Endothelial cell of umbilical vein (primary cell): ENCODE measurements at regions not wholly inside any gene's neighbourhood (a gene's known extent, or its start where the extent isn't known, plus 50 kb on each side); places are given as distances from the start of the nearest gene placed in this dataset.

Source experiments
- BruUV-seq: library from RNA; stranded (reverse); fragments of 400-500 nt; replicated peaks from 2 replicates; lab custom pipeline; 2021; lab: Mats Ljungman, UMichigan
- CTCF ChIA-PET: fragments of 300-600, 350-600 bp; sonication (Branson Sonifier 250); formaldehyde crosslinking; loops from one replicate; lab custom pipeline; 2021; ENCODE audit warnings: antibody characterized with exemption, inconsistent platforms; lab: Charles Lee
- POLR2A ChIA-PET: fragments of 300-600, 350-600 bp; sonication (Branson Sonifier 250); formaldehyde crosslinking; loops from one replicate; lab custom pipeline; 2021; ENCODE audit warnings: antibody characterized with exemption, inconsistent platforms; lab: Charles Lee
- DNase-seq: peaks from one replicate; pipeline ENCODE4 v3.0.0-alpha.2; 2011; ENCODE audit warnings: low read depth, low spot score
- FAIRE-seq: peaks from 2 replicates; lab custom pipeline; 2011; peaks lifted over from hg19 to GRCh38; lab: Jason Lieb, UNC
- H2AFZ ChIP-seq: 2 replicates; pipeline ENCODE4 v1.6.0; 2012; ENCODE audit warnings: low read depth, low read length, control low read depth, inconsistent platforms
- H3K27ac ChIP-seq: 2 replicates; pipeline ENCODE4 v1.5.1; 2011; ENCODE audit warnings: low read depth, mild to moderate bottlenecking, control low read depth, low read length, moderate library complexity; ENCODE audit not compliant: insufficient read depth
- H3K27me3 ChIP-seq, 2 experiments: 2 replicates each; pipeline versions ENCODE4 v1.6.0 to v1.6.1; 2011; ENCODE audit warnings: low read length in 2 of 2, mixed read lengths in 1 of 2; ENCODE audit not compliant: control insufficient read depth in 2 of 2, insufficient read depth in 2 of 2
- H3K36me3 ChIP-seq, 2 experiments: 2 replicates in 1 of 2; 3 replicates in 1 of 2; pipeline ENCODE4 v1.5.1; 2011; ENCODE audit warnings: low read length in 2 of 2, mild to moderate bottlenecking in 1 of 2, moderate library complexity in 1 of 2; ENCODE audit not compliant: control insufficient read depth in 2 of 2, insufficient read depth in 2 of 2; ENCODE audit errors: extremely low read depth in 1 of 2
- H3K4me1 ChIP-seq: 3 replicates; pipeline ENCODE4 v1.5.1; 2011; ENCODE audit warnings: mild to moderate bottlenecking, low read length; ENCODE audit not compliant: control insufficient read depth, insufficient read depth; ENCODE audit errors: extremely low read depth
- H3K4me2 ChIP-seq: 2 replicates; pipeline ENCODE4 v1.6.1; 2011; ENCODE audit warnings: low read length, control low read depth, mixed read lengths; ENCODE audit not compliant: insufficient read depth
- H3K4me3 ChIP-seq, 3 experiments: fragments of 200-600 bp in 1 of 3; sonication (generic), shearing (Covaris generic) in 1 of 3; replicated peaks in 1 of 3; 2 replicates each; pipeline ENCODE4 v1.5.1; 2011 to 2016; ENCODE audit warnings: control low read depth in 3 of 3, low read length in 3 of 3, mild to moderate bottlenecking in 2 of 3, inconsistent platforms in 1 of 3, low read depth in 1 of 3, moderate library complexity in 1 of 3; ENCODE audit not compliant: insufficient read depth in 1 of 3
- H3K79me2 ChIP-seq: 2 replicates; pipeline ENCODE4 v1.6.0; 2012; ENCODE audit warnings: low read length, inconsistent platforms; ENCODE audit not compliant: control insufficient read depth, insufficient read depth
- H3K9ac ChIP-seq: replicated peaks from 2 replicates; pipeline ENCODE3; 2011; ENCODE audit warnings: low read length, control low read depth; ENCODE audit not compliant: insufficient read depth; ENCODE audit errors: extremely low read depth
- H3K9me1 ChIP-seq: replicated peaks from 3 replicates; pipeline ENCODE4 v1.6.0; 2011; ENCODE audit warnings: mild to moderate bottlenecking, low read length; ENCODE audit not compliant: control insufficient read depth, insufficient read depth; ENCODE audit errors: extremely low read depth
- H3K9me3 ChIP-seq: replicated peaks from 2 replicates; pipeline ENCODE4 v1.5.1; 2012; ENCODE audit warnings: low read length, inconsistent platforms; ENCODE audit not compliant: control insufficient read depth, insufficient read depth
- H4K20me1 ChIP-seq: replicated peaks from 2 replicates; pipeline ENCODE3; 2011; ENCODE audit warnings: mild to moderate bottlenecking, low read length; ENCODE audit not compliant: control insufficient read depth, insufficient read depth; ENCODE audit errors: extremely low read depth
- EZH2 ChIP-seq: IDR thresholded peaks from 2 replicates; pipeline ENCODE4 v1.6.1; 2012; ENCODE audit warnings: borderline replicate concordance, low read depth, mild to moderate bottlenecking, moderate library complexity, low read length, inconsistent platforms; ENCODE audit not compliant: severe bottlenecking
- FOS ChIP-seq: IDR thresholded peaks from 2 replicates; pipeline ENCODE4 v1.6.1; 2011; ENCODE audit warnings: mild to moderate bottlenecking, low read length, moderate library complexity, borderline replicate concordance; ENCODE audit not compliant: insufficient read depth
- GATA2 ChIP-seq: IDR thresholded peaks from 2 replicates; pipeline ENCODE4 v1.7.0; 2011; ENCODE audit warnings: low read depth, mild to moderate bottlenecking, moderate library complexity, mixed read lengths, low read length; ENCODE audit not compliant: insufficient read length, insufficient read depth
- JUN ChIP-seq: IDR thresholded peaks from 2 replicates; pipeline ENCODE4 v1.6.1; 2011; ENCODE audit warnings: borderline replicate concordance, low read depth; ENCODE audit not compliant: insufficient read length, insufficient read depth
- MYC ChIP-seq: IDR thresholded peaks from one replicate; pipeline ENCODE4 v1.6.1; 2011; ENCODE audit warnings: mild to moderate bottlenecking, low read depth, low read length
- POLR2A ChIP-seq: IDR thresholded peaks from 2 replicates; pipeline ENCODE4 v1.6.1; 2012; ENCODE audit warnings: low read depth, mild to moderate bottlenecking, control low read depth, low read length
- POLR2AphosphoS5 ChIP-seq: IDR thresholded peaks from 2 replicates; pipeline ENCODE4 v1.6.1; 2012; ENCODE audit warnings: low read depth, mild to moderate bottlenecking, control low read depth, low read length, moderate library complexity; ENCODE audit not compliant: insufficient read depth
- dilution Hi-C: fragments of 300-500 bp; cut with MboI; formaldehyde crosslinking; loops from one replicate; pipeline ENCODE4 v1.15.0; 2019; ENCODE audit warnings: low sequenced_read_pairs; ENCODE audit not compliant: extremely low pct_ligation_motif_present
- intact Hi-C: fragments of 100-400 bp; cut with micrococcal nuclease; formaldehyde crosslinking; loops from one replicate; pipeline ENCODE4 v1.10.0; 2022
- TF ChIP-seq, protein P1 (sequence below), 2 donors: IDR thresholded peaks; 1 replicate in 1 of 2; 2 replicates in 1 of 2; pipeline ENCODE4 v1.5.1; 2011; ENCODE audit warnings: low read length in 2 of 2, mild to moderate bottlenecking in 2 of 2, moderate library complexity in 2 of 2, control low read depth in 1 of 2, inconsistent platforms in 1 of 2, low read depth in 1 of 2; ENCODE audit not compliant: insufficient read depth in 1 of 2; ENCODE audit errors: extremely low read depth in 1 of 2
- TF ChIP-seq, protein P2 (sequence below): IDR thresholded peaks from 2 replicates; pipeline ENCODE4 v1.6.1; 2011; ENCODE audit not compliant: insufficient read depth, insufficient read length

DNA sequence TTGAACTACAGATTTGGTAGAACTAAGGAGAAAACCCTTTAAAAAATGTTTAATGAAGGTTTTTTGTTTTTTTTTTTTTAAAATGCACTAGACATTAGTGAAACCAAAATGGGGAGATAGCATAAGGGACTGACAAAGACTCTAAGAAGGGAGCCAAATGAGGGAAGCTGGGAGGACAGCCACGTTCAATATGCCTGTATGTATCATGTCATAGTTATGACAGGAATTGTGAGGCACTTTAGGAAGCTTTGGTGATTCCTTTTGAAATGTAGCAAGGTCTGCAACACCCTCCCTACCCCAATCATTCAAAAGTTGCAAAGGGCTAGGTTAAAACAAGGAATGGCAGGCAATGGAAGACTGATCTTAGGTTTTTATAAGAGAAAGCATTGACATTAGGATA is 526.0 kb downstream of the TLL1 start:
- CTCF ChIA-PET = no interaction called here
- H2AFZ ChIP-seq = no peak overlapping the region

More for the DNA sequence above, 526.0 kb downstream of the TLL1 start:
- POLR2A ChIA-PET = no interaction called here
- no peaks in the 10 kb centered on the region for H3K79me2 ChIP-seq
- H3K9me1 ChIP-seq = no peaks in the 10 kb centered on the region
- DNase-seq (no peak), FAIRE-seq (no peak)
- no peaks in the 10 kb centered on the region for H4K20me1 ChIP-seq
- H3K36me3 ChIP-seq = no peaks in the 10 kb centered on the region
- H3K4me2 ChIP-seq = no peak overlapping the region
- no peaks in the 10 kb centered on the region for H3K4me1 ChIP-seq
- no TSS peak for BruUV-seq
- intact Hi-C loops (no loop called here), dilution Hi-C loops (no loop called here)
- TF ChIP-seq MYC (no peak), POLR2A (no peak), GATA2 (no peak), JUN (no peak), FOS (no peak), EZH2 (no peak), POLR2AphosphoS5 (no peak)
- TF ChIP-seq, protein P1, sequence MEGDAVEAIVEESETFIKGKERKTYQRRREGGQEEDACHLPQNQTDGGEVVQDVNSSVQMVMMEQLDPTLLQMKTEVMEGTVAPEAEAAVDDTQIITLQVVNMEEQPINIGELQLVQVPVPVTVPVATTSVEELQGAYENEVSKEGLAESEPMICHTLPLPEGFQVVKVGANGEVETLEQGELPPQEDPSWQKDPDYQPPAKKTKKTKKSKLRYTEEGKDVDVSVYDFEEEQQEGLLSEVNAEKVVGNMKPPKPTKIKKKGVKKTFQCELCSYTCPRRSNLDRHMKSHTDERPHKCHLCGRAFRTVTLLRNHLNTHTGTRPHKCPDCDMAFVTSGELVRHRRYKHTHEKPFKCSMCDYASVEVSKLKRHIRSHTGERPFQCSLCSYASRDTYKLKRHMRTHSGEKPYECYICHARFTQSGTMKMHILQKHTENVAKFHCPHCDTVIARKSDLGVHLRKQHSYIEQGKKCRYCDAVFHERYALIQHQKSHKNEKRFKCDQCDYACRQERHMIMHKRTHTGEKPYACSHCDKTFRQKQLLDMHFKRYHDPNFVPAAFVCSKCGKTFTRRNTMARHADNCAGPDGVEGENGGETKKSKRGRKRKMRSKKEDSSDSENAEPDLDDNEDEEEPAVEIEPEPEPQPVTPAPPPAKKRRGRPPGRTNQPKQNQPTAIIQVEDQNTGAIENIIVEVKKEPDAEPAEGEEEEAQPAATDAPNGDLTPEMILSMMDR (IDR thresholded peaks at IDR 0.05; ENCODE audit: extremely low read depth in 1 of 2, insufficient read depth in 1 of 2, low read depth in 1 of 2, low read length in 2 of 2) = no peak
- TF ChIP-seq, protein P2, sequence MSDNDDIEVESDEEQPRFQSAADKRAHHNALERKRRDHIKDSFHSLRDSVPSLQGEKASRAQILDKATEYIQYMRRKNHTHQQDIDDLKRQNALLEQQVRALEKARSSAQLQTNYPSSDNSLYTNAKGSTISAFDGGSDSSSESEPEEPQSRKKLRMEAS = no peak
- no peaks in the 10 kb centered on the region for H3K9me3 ChIP-seq
- H3K9ac ChIP-seq = no peak overlapping the region
- no peaks in the 10 kb centered on the region for H3K27me3 ChIP-seq
- H3K4me3 ChIP-seq = no peak overlapping the region
- no peak overlapping the region for H3K27ac ChIP-seq
